Epithelial cell of esophagus (primary cell): ENCODE measurements at regions not wholly inside any gene's neighbourhood (a gene's known extent, or its start where the extent isn't known, plus 50 kb on each side); places are given as distances from the start of the nearest gene placed in this dataset.

Experiments used
- DNase-seq: peaks from one replicate; pipeline ENCODE4 v3.0.0; 2010; ENCODE audit warnings: low read depth
- H3K4me3 ChIP-seq: 2 replicates; pipeline ENCODE4 v1.5.1; 2011; ENCODE audit warnings: mild to moderate bottlenecking, low read length, control low read depth
- CTCF ChIP-seq: IDR thresholded peaks from 2 replicates; pipeline ENCODE4 v1.5.1; 2011; ENCODE audit warnings: low read depth, mild to moderate bottlenecking, low read length, control low read depth, inconsistent platforms; ENCODE audit not compliant: insufficient read depth; ENCODE audit errors: missing control alignments

DNA sequence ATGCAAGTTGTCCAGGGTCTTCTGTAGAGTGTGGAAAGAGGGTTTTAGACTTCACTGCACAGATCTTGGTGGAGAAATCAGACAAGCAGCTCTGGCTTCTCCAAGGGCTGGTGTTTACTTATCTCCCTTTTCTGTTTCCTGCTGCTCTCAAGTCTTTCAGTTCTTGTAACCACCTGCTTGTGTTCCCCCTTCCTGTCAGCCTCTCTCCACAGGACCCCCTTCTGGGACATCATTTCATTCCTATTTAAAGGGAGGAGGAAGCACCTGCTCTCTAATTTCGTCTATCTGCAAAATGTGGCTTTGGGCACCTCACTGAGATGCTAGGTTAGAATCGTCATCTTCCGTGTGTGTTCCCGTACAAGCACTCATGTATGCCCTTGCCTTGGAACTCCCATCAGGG lies 636.2 kb downstream of the MTRR start:
- DNase-seq: no peak
- TF ChIP-seq CTCF: no peak
- no peak overlapping the region for H3K4me3 ChIP-seq

DNA sequence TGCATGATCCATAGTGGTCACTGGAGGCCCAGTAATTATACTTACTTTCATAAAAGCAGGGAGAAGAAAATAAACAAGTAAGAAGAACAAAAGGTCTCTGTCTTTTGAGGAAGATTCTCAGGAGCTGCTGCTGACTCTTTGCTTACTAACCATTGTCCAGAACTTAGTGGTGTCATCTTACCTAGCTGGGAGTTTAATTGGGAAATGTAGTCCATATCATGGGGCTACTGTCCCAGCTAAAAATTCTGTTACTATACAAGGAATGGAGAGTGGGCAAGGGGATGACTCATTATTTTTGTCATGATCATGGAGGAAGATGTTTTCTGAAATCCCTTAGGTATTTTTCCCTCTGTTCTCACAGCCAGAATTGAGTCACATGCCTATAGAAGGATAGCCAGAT lies 639.3 kb downstream of the MTRR start:
- no peak for DNase-seq
- no peak overlapping the region for H3K4me3 ChIP-seq
- TF ChIP-seq CTCF: no peak

DNA sequence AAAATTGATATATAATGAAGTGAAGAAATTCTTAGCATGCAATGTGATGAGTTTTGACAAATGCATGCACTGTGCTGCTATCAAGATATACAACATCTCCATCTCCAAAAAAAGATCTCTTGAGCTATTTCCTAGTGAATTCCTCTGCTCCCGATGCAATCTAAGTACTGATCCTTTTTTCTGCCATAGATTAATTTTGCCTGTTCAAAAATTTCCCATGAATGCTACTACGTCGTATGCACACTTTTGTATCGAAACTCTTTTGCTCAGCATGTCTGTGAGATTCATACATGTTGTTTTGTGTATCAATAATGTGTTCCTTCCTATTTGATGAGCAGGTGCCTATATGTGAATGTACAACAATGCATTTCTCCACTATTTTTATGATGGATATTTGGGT lies 647.4 kb downstream of the MTRR start:
- no peak for TF ChIP-seq CTCF
- no peak overlapping the region for H3K4me3 ChIP-seq
- no peak for DNase-seq

- DNase-seq: peak; percentile 22
- no peak for TF ChIP-seq CTCF
- no peak overlapping the region for H3K4me3 ChIP-seq
Measured at GRCh38 chr5:8517456-8517855, 648.5 kb downstream of the MTRR start.

DNA sequence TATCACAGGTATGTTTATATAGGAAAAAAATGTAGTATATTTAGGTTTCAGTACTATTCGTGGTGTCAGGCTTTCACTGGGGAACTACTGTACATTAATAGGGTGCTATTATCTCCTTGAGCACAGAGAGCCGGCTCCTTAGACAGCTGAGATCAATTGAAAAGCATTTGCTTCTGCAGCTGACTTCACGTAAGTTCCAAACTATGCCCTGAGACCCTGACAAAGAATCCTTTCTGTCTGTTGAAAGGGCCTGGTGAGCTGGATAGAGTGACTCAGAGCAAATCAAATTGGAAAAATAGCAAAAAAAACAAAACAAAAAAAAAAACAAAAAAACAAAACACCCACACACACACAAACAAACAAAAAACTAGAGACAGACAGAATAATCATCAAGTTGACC lies 652.0 kb downstream of the MTRR start:
- H3K4me3 ChIP-seq: no peak overlapping the region
- no peak for TF ChIP-seq CTCF
- DNase-seq: no peak

DNA sequence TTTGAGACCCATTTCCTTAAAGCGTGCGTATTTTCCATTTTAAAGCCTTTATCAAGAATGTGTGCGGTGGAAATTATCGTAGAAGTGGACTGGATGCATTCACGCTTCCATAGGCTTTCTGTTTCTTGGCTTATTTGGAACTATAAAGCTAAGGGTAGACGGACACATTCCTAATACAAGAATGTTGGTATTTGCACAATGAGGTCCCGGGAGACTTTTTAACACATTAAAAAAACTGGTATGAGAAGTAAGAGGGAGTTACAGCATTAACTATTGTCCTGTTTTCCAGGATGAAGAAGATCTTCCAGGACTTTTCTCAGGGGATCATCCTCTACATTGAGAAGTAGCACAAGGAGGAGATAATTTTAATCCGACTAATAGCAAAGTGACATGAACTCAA lies 653.0 kb downstream of the MTRR start:
- DNase-seq: no peak
- no peak for TF ChIP-seq CTCF
- H3K4me3 ChIP-seq: no peak overlapping the region

DNA sequence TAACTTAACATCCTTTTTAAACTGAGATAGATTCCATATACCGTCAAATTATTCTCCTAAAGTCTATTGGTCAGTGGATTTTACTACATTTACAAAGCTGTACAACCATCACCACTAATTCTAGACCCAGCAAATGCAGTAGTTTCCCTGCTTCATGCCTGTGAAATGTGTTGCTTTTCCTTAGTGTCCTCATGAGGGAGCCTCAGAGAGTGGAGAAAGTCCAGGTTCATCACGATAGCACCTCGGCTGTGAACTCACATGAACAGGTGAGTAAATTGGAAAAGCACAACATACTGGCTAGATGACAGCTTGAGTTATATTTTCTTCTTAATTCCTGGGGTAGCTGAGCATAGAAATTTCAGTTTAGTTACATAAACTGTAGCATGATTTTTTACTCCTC lies 653.7 kb downstream of the MTRR start:
- no peak for TF ChIP-seq CTCF
- no peak for DNase-seq
- no peak overlapping the region for H3K4me3 ChIP-seq
